HG02970 (cell line): ENCODE measurements at regions not wholly inside any gene's neighbourhood (a gene's known extent, or its start where the extent isn't known, plus 50 kb on each side); places are given as distances from the start of the nearest gene placed in this dataset.
A peak's percentile ranks its signal among the peaks of the same experiment; 100 is the strongest.
"Not testable (repeated sequence)": the region's sequence is repeated elsewhere in the genome, so short reads cannot be mapped to it uniquely, and the experiment has no call there.

Experiments
- ATAC-seq: cut with Tn5 transposase; IDR thresholded peaks from one replicate; pipeline ENCODE4 v1.9.1; 2021; ENCODE audit warnings: mild to moderate bottlenecking, moderate library complexity, moderate number of reproducible peaks; ENCODE audit not compliant: unreplicated experiment, low FRiP score

DNA sequence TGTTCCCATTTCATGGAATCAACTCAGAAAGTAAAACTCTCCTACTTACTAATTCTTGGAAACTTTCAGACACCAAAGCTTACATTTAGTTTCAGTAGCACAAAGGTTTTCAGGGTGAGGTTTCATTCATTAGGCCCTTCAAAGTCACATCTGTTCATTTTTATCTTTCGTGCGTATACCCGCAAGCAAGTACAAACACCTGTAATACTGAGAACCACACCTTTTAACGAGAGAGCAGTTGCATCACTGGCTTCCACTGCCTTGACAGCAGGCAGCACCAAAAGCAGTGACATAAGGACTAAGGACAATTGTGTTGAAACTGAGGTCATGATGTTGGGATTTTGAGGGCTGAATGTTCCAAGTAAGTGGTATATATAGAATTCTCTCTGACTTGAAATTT, 60.5 kb downstream of the GOLGA6L22 start:
- ATAC-seq, result not testable (repeated sequence)

DNA sequence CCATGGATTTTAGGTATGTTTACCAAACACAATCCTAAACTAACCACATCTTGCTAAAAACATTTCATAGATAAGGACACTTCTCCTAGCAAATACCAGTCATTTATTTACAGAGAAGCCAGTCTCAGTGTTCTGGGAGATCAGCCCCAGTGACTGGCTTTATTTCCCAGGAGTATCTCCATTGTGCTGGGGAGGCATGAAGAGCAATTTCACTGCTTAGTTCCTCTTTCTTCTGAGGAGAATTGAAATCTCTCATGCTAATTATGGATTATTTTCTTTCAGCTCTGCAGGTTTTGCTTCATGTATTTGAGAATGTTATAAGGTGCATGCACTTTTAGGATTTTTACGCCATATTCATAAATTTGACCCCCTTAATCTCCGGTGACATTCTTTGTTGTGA, 67.8 kb downstream of the GOLGA6L22 start:
- ATAC-seq, result not testable (repeated sequence)

DNA sequence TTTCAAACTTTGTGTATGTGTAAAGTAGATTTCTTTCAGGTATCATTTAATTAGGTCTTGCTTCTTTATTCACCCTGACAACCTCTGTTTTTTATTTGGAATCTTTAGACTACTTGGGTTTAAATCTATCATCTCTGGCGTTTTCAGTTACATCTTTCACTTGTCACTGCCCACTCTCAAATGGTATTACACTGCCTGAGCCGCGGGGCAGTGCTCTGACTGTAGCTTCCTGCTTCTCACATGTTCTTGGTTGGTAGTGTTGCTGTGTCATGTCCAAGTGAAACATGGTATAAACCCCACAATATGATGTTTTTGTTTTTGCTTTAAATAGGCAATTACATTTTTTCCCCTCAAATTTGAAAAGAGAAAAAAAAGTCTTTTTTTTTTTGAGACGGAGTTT, 68.3 kb downstream of the GOLGA6L22 start:
- not testable (repeated sequence) for ATAC-seq

DNA sequence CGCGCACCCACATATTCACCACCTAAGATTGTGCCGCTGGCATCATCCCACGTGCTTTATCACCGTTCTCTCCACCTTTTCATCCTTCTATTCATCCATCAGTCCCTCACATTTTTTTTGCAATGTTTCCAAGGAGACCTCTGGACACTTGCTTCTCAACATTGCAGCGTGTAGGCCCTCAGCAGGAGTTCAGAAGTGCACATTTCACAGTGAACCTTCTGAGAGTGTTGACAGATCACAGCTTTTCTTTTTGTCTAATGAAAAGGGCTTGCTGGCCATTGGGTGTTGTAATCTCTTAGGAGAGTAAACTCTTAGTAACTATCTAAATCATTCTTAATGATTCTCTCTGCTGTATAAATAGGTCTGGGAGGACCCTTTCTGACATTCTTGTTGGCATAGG, 70.5 kb downstream of the GOLGA6L22 start:
- ATAC-seq, result not testable (repeated sequence)

DNA sequence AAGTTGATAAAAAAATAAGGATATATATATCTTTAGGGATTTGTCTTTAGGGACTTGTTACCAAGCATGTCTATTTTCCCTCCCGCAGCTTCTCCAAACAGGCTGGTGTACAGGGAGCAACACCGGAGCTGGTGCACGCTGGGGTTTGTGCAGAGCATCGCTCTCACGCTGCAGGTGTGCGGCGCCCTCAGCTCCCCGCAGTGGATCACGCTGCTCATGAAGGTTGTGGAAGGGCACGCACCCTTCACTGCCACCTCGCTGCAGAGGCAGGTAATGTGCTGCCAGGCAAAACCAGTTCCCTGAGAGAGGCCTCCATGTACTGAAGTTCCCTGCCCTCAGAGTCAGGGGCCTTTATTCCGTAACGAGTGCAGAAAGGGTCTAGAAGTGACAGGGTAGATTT, 101.0 kb downstream of the GOLGA6L22 start:
- not testable (repeated sequence) for ATAC-seq

DNA sequence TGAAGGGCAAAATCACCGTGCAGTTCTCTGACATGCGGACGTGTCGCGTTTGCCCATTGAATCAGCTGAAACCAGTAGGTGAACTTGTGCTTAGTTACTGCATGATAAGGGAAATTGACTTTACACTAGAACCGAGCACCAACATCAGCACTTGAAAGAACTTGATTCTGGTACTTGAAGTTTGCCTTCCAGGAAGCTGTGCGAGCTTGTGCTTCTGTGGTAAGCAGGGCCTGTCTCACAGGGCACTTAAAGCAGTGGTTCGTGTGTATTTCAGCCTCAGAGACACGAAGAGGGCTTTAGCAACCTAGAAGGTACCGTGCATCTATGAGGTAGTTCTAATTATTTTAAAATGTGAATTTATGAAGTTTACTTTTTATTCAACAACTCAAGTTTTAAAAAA, 103.0 kb downstream of the GOLGA6L22 start:
- ATAC-seq, result not testable (repeated sequence)

DNA sequence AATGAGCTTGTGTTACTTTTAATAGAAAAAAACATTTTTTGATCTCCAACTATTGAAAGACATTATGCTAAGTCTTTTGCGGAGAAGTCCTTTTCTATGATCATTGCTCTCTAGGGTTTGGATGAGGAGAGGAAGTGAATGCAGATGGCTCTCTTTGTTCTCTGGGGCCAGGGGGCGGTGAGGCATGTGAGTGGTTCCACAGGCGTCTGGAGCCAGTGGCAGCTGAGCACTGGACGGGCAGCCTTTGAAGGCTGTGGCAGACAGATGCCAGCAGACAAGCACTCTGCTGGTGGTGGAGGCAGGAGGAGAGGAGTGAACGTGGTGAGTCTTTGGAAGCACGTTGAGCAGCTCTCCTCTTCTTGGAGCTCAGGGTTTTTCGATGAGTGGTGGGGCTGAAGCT, 107.8 kb downstream of the GOLGA6L22 start:
- not testable (repeated sequence) for ATAC-seq

DNA sequence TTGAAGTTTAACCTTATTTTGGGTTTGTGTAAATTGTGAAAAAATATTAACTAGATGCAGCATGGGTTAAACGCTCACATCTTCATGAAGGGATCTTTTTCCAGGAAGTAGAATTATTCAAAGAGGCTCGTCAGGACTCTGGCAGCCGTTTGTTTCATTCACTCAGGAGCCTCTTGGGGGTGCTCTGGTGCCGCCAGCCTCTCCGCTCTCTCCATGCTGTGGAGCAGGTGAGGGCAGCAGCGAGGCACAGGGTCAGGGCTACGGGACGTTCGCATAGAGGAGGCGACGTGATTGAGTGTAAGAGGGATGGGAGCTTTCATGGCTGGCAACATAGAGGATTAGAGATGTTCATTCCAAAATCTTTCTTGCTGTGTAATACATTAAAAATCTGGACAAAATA, 110.8 kb downstream of the GOLGA6L22 start:
- ATAC-seq, result not testable (repeated sequence)

DNA sequence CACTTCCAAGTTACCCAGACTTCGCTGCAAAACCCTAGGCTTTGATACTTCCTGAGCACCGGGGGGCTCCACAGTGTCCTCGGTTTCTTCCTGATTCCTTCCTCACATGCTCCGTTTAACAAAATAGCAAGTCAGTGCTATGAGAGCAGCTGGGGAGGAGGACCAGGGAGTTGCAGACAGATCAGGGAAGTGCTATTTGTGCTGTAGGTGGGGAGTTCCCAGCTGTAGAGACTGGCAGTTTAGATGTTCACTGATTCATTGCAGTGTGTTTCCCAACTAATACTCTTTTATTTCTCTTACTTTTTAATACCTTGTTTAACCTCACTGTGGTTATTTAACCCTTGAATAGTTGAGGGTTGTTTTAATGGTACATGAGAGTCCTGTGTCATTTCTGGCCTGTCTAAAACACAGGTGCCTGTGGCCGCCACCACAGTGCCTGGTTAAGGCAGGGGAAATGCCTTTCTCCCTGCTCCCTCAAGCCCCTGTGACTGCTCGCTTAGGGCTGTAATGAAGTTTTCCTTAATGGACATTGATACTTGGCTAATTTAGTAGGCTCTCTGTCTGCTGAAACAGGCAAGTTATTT, 113.5 kb downstream of the GOLGA6L22 start:
- not testable (repeated sequence) for ATAC-seq

DNA sequence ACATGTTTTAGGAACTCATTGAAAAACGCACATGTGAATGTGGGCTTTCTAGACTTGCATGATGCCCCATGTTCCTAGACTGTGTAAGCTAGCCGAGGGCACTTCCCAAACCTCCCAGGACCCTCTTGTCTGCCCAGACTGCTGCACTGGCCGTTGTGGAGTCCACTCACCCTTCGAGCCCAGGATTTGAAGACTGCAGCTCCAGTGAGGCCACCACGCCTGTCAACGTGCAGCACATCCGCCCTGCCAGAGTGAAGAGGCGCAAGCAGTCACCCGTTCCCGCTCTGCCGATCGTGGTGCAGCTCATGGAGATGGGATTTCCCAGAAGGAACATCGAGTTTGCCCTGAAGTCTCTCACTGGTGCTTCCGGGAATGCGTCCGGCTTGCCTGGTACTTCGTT, 114.1 kb downstream of the GOLGA6L22 start:
- ATAC-seq, result not testable (repeated sequence)

DNA sequence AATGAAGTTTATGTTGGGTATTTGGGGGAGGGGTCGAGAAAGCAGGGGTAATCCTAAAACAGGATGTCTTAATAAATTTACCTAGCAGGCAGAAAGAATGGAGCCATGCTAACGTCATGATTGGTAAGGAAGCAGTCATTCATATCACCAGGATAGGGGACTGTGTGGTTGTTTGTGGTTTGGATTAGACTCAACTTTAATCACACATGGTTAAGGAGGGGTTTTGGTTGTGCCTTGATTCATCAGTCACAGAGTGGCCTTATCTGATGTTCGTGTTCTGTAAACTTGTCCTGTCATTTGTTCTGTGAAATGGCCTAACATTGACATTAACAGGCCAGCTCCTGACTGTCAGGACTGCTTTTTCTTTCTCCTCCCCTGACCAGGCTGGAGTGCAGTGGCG, 119.1 kb downstream of the GOLGA6L22 start:
- not testable (repeated sequence) for ATAC-seq

DNA sequence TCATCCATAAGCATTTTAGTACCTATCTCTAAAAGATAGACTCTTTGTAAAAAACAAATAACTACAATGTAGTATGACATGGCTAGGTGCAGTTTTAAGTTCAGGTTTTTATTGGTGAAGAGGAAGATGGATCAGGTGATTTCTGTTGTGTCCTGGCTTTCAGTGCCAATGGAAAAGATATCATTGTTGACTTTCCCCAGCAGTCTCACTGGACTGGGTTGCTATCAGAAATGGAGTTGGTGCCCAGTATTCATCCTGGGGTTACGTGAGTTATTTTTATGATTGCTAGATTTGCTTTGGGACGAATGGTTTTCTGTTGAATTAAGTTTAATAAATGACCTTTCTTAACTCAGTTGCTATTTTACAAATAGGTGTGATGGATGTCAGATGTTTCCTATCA, 120.5 kb downstream of the GOLGA6L22 start:
- not testable (repeated sequence) for ATAC-seq

DNA sequence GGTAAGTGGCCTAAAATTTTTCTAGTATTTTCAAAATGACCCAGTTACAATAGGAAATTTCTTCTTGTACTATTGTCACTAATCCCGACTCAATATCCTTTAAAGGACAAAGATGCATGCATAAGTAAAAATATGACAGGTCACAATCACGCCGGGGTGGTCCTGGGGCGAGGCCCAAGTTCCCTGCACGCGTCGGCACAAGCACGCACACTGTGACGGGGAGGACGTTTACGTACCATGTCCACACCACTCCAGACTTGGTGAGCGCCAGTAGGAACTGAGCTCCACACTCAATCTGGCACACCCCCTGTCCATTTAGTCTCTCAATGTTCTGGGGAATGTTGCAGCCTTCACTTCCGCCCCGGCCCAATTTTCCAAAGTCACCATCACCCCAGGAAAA, 128.7 kb downstream of the GOLGA6L22 start:
- ATAC-seq, result not testable (repeated sequence)

DNA sequence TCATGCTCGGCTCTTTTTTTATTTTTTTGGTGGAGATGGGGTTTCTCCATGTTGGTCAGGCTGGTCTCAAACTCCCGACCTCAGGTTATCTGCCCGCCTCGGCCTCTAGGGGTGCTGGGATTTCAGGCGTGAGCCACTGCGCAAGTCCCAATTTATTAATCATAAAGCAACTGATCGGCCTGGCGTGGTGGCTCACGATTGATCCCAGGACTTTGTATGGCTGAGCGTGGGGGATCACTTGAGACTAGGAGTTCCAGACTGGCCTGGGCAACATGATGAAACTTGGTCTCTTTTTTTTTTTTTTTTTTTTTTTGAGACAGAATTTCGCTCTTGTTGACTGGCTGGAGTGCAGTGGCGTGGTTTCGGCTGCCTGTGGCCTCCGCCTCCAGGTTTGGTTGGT, 139.8 kb downstream of the GOLGA6L22 start:
- not testable (repeated sequence) for ATAC-seq

DNA sequence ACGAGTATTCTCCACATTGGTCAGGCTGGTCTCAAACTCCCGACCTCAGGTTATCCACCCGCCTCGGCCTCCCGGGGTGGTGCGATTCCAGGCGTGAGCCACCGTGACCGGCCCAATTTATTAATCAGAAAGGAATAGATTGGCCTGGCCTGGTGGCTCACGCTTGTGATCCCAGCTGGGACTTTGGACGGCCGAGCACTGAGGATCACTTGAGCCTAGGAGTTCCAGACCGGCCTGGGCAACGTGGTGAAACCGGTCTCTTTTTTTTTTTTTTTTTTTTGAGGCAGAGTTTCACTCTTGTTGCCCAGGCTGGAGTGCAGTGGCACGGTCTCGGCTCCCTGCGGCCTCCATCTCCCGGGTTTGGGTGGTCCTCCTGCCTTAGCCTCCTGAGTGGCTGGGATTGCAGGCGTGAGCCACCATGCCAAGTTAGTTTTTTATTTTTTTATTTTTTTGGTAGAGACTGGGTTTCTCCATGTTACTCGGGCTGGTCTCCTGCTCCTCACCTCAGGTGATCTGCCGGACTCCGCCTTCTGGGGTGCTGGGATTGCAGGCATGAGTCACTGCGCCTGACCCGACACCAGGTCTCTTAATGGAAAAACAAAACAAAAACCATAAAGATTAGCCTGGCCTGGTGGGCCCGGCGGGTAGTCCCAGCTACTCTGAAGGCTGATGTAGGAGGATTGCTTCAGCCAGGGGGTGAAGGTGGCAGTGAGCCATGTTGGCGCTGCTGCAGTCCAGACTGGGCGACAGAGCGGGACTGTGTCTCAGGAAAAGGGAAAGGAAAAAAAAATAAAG, 141.0 kb downstream of the GOLGA6L22 start:
- not testable (repeated sequence) for ATAC-seq

DNA sequence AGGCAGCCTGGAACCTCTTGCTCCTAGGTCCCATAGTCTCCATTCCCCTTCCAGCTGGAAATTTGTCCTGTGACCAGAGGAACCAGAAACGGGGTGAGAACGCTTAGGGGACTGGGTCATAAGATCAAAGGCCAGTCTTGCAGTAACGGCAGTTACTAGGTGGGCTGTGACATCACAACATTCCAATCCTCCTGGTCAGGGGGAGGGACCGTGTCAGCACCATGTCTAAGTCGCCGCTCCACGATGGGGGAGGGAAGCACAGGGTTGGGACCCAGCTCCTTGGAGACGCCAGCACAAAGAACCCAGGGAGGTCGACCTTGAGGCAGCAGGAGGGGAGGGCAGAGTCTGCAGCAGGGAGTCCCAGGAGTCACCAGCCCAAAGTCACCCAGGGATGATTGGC, 158.3 kb downstream of the GOLGA6L22 start:
- ATAC-seq, result not testable (repeated sequence)

DNA sequence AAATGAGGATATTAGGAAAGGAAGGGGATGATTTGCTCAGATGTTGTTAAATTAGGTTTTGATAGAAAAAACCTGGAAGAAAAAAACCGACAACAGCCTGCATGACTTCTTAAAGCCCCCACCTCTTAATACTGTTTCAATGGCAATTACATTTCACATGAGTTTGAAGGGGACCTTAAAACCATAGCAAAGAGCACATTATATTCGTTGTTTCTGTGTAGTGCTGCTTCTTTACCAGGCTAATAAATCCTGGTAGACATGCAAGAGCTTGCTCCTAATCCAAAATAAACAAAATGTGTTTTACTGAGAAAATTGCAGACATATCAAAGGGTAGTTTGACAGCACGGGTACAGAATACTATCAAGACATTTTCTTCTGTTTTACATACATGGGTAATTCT, 154.7 kb upstream of the NIPA1 start:
- ATAC-seq, result not testable (repeated sequence)

DNA sequence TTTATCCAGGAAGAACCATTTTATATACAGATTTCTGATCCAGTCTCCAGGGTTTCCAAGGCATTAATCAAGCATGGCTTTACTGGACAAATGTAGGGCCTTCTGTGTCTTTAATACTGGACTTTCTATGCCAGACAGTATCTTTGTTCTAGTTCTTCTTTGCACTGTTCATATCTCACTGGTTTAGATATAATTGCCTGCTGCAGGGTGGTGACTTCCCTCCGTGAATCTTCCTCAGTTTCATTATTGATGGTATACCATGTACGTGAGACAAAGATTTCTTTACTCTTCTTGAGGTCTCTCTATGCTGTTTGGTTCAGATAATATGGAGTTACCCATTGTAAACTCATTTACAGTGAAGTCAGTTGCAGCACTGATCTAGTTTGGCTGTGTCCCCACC, 146.5 kb upstream of the NIPA1 start:
- ATAC-seq, result not testable (repeated sequence)

DNA sequence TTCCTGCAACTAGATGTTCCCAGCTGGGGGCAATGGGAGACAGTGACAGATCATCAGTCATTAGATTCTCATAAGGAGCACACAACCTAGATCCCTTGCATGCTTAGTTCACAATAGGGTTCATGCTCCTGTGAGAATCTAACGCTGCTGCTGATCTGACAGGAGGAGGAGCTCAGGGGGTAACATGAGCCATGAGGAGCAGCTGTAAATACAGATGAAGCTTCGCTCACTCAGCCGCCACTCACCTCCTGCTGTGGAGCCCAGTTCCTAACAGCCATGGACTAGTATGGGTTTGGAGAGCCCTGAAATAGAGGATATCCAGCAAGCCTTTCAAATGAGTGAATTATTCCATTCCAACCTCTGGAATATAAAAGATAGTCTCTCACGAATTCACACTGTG, 137.0 kb upstream of the NIPA1 start:
- not testable (repeated sequence) for ATAC-seq

DNA sequence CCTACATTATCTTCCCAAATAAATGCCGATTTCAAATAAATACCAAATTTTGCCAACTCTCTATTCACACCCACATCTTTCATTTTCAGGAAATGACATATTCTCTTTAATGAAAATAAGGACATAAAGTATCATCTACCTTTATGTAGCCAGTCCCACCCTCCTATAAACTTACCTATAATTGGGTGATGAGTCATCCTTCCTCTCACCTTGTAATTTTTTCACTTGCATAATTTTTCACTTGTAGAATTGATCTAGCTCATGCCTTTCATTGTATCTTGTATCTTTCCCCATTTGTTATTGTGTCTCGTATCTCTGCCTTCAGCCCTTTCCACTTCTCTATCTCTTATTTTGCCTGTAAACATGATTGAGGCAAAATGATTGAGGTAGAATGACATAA, 135.3 kb upstream of the NIPA1 start:
- not testable (repeated sequence) for ATAC-seq

DNA sequence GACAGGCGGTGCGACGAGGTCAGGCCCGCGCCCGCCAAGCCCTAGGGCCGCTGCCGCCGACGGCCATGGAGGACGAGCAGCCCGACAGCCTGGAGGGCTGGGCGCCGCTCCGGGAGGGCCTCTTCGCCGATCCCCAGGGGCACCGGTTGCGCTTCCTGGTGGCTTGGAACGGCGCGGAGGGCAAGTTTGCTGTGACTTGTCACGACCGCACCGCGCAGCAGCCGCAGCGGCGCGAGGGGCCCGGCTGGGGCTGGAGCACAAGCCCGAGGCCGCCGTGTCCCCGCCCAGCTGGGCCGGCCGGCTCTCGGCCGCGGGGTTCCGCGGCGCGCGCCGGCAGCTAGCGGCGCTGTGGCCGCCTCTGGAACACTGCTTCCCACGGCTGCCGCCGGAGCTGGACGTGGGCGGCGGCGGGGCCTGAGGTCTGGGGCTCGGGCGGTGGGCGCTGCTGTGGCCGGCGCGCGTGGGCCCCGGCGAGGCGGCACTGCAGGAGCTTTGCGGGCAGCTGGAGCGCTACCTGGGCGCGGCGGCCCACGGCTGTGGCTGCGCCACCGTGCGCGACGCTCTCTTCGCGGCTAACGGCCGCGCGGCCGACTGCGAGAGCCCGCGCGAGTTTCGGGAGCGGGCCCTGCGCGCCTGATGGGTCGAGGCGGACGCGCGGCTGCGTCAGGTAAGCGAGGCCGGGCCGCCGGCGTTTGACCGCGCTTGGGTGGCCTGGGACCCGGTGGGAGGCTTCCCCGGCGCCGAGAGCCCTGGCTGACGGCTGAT, 122.0 kb upstream of the NIPA1 start:
- peak; percentile 85 for ATAC-seq
